ENCODE measurements at regions not wholly inside any gene's neighbourhood (a gene's known extent, or its start where the extent isn't known, plus 50 kb on each side); places are given as distances from the start of the nearest gene placed in this dataset.

DNA sequence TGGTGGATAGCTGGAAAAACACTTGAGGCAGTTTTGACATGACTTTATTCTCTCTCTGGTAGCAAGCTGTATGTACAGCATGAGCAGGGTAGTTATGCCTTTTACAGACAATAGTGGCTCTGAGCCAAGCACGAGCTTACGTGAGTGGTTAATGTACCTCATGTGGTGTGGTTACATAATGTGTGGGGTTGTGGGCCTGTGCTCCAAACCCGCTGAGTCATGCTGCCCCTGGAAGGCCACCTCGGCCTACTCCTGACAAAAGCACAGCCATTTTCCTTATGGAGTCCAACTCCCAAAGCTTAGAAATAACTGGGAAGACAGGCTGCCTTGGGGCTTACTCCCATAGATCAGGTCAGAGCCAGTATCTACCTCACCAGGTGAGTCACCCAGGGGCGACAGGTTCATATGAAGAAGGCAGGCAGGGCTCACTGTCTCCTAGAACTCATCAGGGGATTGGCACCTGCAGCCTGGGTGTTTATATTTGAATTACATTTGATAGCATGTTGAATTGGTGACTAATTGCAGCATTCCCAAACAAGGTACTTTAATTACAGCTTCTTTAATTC, 404.5 kb downstream of the ADRA2A start:
- no peaks in the 10 kb centered on the region for H3K9me3 Mint-ChIP-seq
- Histone ChIP-seq H3K4me3 (ENCODE audit: low read length in 2 of 2) (no peak overlapping the region), H3K36me3 (ENCODE audit: insufficient read depth, low read length) (no peaks in the 10 kb centered on the region), H3K27me3 (ENCODE audit: insufficient read depth, low read length) (no peaks in the 10 kb centered on the region), H3K27ac (ENCODE audit: low read depth, low read length) (no peak overlapping the region), H3K9me3 (ENCODE audit: control insufficient read depth in 1 of 2, low read length in 2 of 2) (no peaks in the 10 kb centered on the region), H3K4me1 (ENCODE audit: insufficient read depth, low read length) (no peaks in the 10 kb centered on the region)
- CTCF ChIA-PET (ENCODE audit: partially characterized antibody) = no interaction called here
- intact Hi-C loops (cut with micrococcal nuclease) = no loop called here
- POLR2A ChIA-PET (ENCODE audit: partially characterized antibody) = no interaction called here
- no peak overlapping the region for H3K27ac Mint-ChIP-seq
- H3K4me1 Mint-ChIP-seq = no peaks in the 10 kb centered on the region
- no peak overlapping the region for H3K4me3 Mint-ChIP-seq
- no peak for DNase-seq
- no peaks in the 10 kb centered on the region for H3K36me3 Mint-ChIP-seq
- peaks cover 0 to 2% of the 10 kb centered on the region in 2 donors for H3K27me3 Mint-ChIP-seq

DNA sequence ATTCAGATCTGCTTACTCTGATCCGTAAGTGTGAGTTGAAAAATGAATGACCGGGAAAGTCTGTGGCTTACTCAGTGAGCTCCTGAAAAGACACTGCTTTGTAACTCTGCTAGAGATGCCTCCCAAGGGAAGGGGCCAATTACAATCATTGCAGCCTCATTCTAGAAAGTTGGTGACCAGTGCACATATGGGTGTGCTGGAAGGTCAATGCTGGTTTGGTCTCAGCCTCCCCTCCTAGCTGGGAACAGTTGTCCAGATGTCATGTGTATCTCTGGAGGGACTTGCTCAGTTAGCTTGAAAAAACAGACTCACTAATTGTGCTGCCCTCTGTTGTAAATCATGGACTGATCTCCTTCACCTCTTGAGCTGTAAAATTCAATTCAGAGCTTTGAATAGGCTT, 405.0 kb downstream of the ADRA2A start:
- Mint-ChIP-seq H3K9me3 (no peaks in the 10 kb centered on the region), H3K36me3 (no peaks in the 10 kb centered on the region), H3K27me3 (peaks cover 2% of the 10 kb centered on the region in 2 donors), H3K4me1 (no peaks in the 10 kb centered on the region), H3K4me3 (no peak overlapping the region), H3K27ac (no peak overlapping the region)
- Histone ChIP-seq H3K9me3 (ENCODE audit: control insufficient read depth in 1 of 2, low read length in 2 of 2) (no peaks in the 10 kb centered on the region), H3K4me3 (ENCODE audit: low read length in 2 of 2) (no peak overlapping the region), H3K27me3 (ENCODE audit: insufficient read depth, low read length) (no peaks in the 10 kb centered on the region), H3K27ac (ENCODE audit: low read depth, low read length) (no peak overlapping the region), H3K36me3 (ENCODE audit: insufficient read depth, low read length) (no peaks in the 10 kb centered on the region), H3K4me1 (ENCODE audit: insufficient read depth, low read length) (no peaks in the 10 kb centered on the region)
- no peak for DNase-seq
- intact Hi-C loops (cut with micrococcal nuclease) = no loop called here
- CTCF ChIA-PET (ENCODE audit: partially characterized antibody) = no interaction called here
- POLR2A ChIA-PET (ENCODE audit: partially characterized antibody) = no interaction called here

DNA sequence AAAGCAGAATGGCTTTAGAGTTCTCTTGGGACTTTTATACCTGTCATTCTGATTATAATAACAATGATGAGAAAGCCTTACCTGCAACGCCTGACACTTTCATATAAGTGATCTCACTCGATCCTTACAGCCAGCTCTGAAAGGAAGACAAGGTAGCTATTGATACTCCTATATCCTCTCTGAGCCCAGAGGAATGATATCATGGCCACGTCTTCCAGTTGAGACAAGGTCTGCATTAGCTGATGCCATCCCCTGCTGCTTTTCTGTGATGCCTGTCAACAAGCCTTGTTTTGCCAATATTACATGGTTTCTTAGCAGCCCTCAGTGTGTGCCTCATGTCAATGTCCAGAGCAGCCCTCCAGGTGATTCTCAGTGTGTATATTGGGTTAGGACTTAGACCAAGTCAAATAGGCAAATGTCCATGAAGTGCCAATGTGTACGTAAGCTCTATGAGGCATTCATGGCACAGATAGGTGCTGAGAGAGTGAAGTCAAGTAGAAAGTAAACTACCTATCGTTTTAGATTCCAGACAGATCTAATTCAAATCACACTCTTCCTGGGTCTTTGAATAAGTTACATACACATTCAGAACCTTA, 405.9 kb downstream of the ADRA2A start:
- no peaks in the 10 kb centered on the region for H3K9me3 ChIP-seq (ENCODE audit: control insufficient read depth in 1 of 2, low read length in 2 of 2)

DNA sequence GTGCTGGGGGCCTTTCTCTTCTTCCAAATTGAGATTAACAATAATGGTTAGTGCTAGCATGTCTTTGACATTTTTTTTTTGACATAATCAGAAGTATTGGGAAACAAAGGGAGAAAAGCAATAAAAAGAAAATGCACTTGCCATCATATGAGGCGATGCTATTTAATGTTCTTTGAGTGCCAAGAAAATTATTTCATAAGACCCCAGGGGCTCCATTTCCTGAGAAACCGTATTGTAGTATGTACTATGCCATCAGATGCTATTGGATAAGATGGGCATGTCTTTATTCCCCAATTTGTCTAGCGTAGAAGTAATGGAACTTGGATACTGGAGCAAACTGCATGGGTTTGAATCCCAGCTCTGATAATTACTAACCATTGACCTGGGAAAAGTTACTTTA, 408.9 kb downstream of the ADRA2A start:
- peaks cover 0 to 2% of the 10 kb centered on the region in 2 donors for H3K27me3 Mint-ChIP-seq
- H3K9me3 Mint-ChIP-seq = peaks cover 2 to 29% (median 24%) of the 10 kb centered on the region in 8 donors
- no peaks in the 10 kb centered on the region for H3K36me3 Mint-ChIP-seq
- no peak overlapping the region for H3K4me3 ChIP-seq (ENCODE audit: low read length in 2 of 2)
- intact Hi-C loops (cut with micrococcal nuclease) = no loop called here
- CTCF ChIA-PET (ENCODE audit: partially characterized antibody) = no interaction called here
- H3K27ac ChIP-seq (ENCODE audit: low read depth, low read length) = no peak overlapping the region
- no peak for DNase-seq
- no peaks in the 10 kb centered on the region for H3K36me3 ChIP-seq (ENCODE audit: insufficient read depth, low read length)
- no peak overlapping the region for H3K4me3 Mint-ChIP-seq
- POLR2A ChIA-PET (ENCODE audit: partially characterized antibody) = no interaction called here
- H3K4me1 ChIP-seq (ENCODE audit: insufficient read depth, low read length) = no peaks in the 10 kb centered on the region
- no peak overlapping the region for H3K27ac Mint-ChIP-seq
- no peaks in the 10 kb centered on the region for H3K4me1 Mint-ChIP-seq
- H3K27me3 ChIP-seq (ENCODE audit: insufficient read depth, low read length) = no peaks in the 10 kb centered on the region
- H3K9me3 ChIP-seq (ENCODE audit: control insufficient read depth in 1 of 2, low read length in 2 of 2) = peaks cover 0 to 5% of the 10 kb centered on the region in 2 donors

More for the DNA sequence above, 405.9 kb downstream of the ADRA2A start:
- H3K4me3 Mint-ChIP-seq = no peak overlapping the region
- H3K27me3 ChIP-seq (ENCODE audit: insufficient read depth, low read length) = no peaks in the 10 kb centered on the region
- no peak overlapping the region for H3K4me3 ChIP-seq (ENCODE audit: low read length in 2 of 2)
- ChIA-PET POLR2A (ENCODE audit: partially characterized antibody) (no interaction called here), CTCF (ENCODE audit: partially characterized antibody) (no interaction called here)
- no peak for DNase-seq
- H3K36me3 ChIP-seq (ENCODE audit: insufficient read depth, low read length) = no peaks in the 10 kb centered on the region
- no peaks in the 10 kb centered on the region for H3K4me1 ChIP-seq (ENCODE audit: insufficient read depth, low read length)
- H3K27ac Mint-ChIP-seq = no peak overlapping the region
- H3K27ac ChIP-seq (ENCODE audit: low read depth, low read length) = no peak overlapping the region
- H3K4me1 Mint-ChIP-seq = no peaks in the 10 kb centered on the region
- no peaks in the 10 kb centered on the region for H3K36me3 Mint-ChIP-seq
- intact Hi-C loops (cut with micrococcal nuclease) = no loop called here
- peaks cover 2% of the 10 kb centered on the region in 2 donors for H3K27me3 Mint-ChIP-seq
- H3K9me3 Mint-ChIP-seq = peaks cover 0 to 4% (median 0%) of the 10 kb centered on the region in 8 donors

DNA sequence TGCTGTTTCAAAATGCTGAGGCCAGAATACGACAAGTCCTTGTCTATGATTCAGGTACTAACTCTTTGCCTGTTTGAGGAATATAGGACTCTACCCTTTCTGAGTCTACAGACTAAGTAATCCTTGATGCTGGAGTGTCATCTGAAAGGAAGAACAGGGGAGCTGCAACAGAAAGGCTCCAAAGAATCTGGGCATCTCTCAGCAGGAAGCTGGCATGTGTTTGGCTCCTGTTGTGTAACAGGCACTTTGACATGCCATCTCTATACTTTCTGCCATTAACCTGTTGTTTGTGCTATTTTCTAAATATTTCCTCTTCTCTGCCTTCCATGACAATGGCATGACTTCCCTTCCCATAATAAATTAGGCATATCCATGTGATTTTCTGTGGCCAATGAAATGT, 409.5 kb downstream of the ADRA2A start:
- no peaks in the 10 kb centered on the region for H3K4me1 ChIP-seq (ENCODE audit: insufficient read depth, low read length)
- intact Hi-C loops (cut with micrococcal nuclease) = no loop called here
- Mint-ChIP-seq H3K4me3 (no peak overlapping the region), H3K27ac (no peak overlapping the region), H3K27me3 (peaks cover 0 to 2% of the 10 kb centered on the region in 2 donors), H3K4me1 (no peaks in the 10 kb centered on the region), H3K36me3 (no peaks in the 10 kb centered on the region), H3K9me3 (peaks cover 2 to 33% (median 30%) of the 10 kb centered on the region in 8 donors)
- H3K4me3 ChIP-seq (ENCODE audit: low read length in 2 of 2) = no peak overlapping the region
- DNase-seq = no peak
- peaks cover 0 to 5% of the 10 kb centered on the region in 2 donors for H3K9me3 ChIP-seq (ENCODE audit: control insufficient read depth in 1 of 2, low read length in 2 of 2)
- H3K36me3 ChIP-seq (ENCODE audit: insufficient read depth, low read length) = no peaks in the 10 kb centered on the region
- POLR2A ChIA-PET (ENCODE audit: partially characterized antibody) = no interaction called here
- CTCF ChIA-PET (ENCODE audit: partially characterized antibody) = no interaction called here
- H3K27me3 ChIP-seq (ENCODE audit: insufficient read depth, low read length) = no peaks in the 10 kb centered on the region
- no peak overlapping the region for H3K27ac ChIP-seq (ENCODE audit: low read depth, low read length)

DNA sequence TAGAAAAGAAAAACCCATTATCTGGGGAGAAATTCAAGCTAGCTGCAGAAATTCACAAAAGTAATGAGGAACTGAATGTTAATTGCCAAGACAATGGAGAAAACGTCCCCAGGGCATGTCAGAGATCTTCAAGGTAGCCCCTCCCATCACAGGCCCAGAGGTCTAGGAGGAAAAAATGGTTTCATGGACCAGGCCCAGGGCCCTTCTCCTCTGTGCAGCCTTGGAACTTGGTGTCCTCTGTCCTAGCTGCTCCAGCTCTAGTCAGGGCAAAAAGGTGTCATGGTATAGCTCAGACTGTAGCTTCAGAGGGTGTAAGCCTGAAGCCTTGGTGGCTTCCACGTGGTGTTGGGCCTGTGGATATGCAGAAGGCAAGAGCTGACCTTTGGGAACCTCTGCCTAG, 411.8 kb downstream of the ADRA2A start:
- Histone ChIP-seq H3K36me3 (ENCODE audit: insufficient read depth, low read length) (no peaks in the 10 kb centered on the region), H3K9me3 (ENCODE audit: control insufficient read depth in 1 of 2, low read length in 2 of 2) (peaks cover 0 to 5% of the 10 kb centered on the region in 2 donors), H3K4me3 (ENCODE audit: low read length in 2 of 2) (no peak overlapping the region), H3K4me1 (ENCODE audit: insufficient read depth, low read length) (no peaks in the 10 kb centered on the region), H3K27ac (ENCODE audit: low read depth, low read length) (no peak overlapping the region), H3K27me3 (ENCODE audit: insufficient read depth, low read length) (no peaks in the 10 kb centered on the region)
- intact Hi-C loops (cut with micrococcal nuclease) = no loop called here
- no peak for DNase-seq
- H3K9me3 Mint-ChIP-seq = peaks cover 2 to 52% (median 45%) of the 10 kb centered on the region in 8 donors
- H3K27ac Mint-ChIP-seq = no peak overlapping the region
- H3K4me3 Mint-ChIP-seq = no peak overlapping the region
- POLR2A ChIA-PET (ENCODE audit: partially characterized antibody) = no interaction called here
- no peaks in the 10 kb centered on the region for H3K36me3 Mint-ChIP-seq
- CTCF ChIA-PET (ENCODE audit: partially characterized antibody) = no interaction called here
- no peaks in the 10 kb centered on the region for H3K4me1 Mint-ChIP-seq
- peaks cover 0 to 2% of the 10 kb centered on the region in 2 donors for H3K27me3 Mint-ChIP-seq

DNA sequence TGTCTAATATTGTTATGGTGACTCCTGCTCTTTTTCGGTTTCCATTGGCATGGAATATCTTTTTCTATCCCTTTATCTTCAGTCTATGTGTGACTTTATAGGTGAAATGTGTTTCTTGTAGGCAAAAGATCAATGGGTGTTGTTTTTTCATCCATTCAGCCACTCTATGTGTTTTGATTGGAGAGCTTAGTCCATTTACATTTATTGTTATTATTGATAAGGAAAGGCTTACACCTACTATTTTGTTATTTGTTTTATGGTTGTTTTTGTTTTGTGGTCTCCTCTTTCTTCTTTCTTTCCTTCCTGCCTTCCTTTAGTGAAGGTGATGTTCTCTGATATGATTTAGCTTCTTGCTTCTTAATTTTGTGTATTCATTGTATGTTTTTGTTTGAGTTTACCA, 414.3 kb downstream of the ADRA2A start:
- H3K36me3 ChIP-seq (ENCODE audit: insufficient read depth, low read length) = no peaks in the 10 kb centered on the region
- ChIA-PET CTCF (ENCODE audit: partially characterized antibody) (no interaction called here), POLR2A (ENCODE audit: partially characterized antibody) (no interaction called here)
- peaks cover 2 to 69% (median 45%) of the 10 kb centered on the region in 8 donors for H3K9me3 Mint-ChIP-seq
- H3K4me3 ChIP-seq (ENCODE audit: low read length in 2 of 2) = no peak overlapping the region
- H3K36me3 Mint-ChIP-seq = no peaks in the 10 kb centered on the region
- no peak for DNase-seq
- intact Hi-C loops (cut with micrococcal nuclease) = no loop called here
- H3K4me3 Mint-ChIP-seq = no peak overlapping the region
- peaks cover 0 to 5% of the 10 kb centered on the region in 2 donors for H3K9me3 ChIP-seq (ENCODE audit: control insufficient read depth in 1 of 2, low read length in 2 of 2)
- H3K27ac ChIP-seq (ENCODE audit: low read depth, low read length) = no peak overlapping the region
- H3K27me3 ChIP-seq (ENCODE audit: insufficient read depth, low read length) = no peaks in the 10 kb centered on the region
- no peaks in the 10 kb centered on the region for H3K4me1 Mint-ChIP-seq
- H3K27ac Mint-ChIP-seq = no peak overlapping the region
- H3K27me3 Mint-ChIP-seq = peaks cover 3 to 11% of the 10 kb centered on the region in 2 donors
- H3K4me1 ChIP-seq (ENCODE audit: insufficient read depth, low read length) = no peaks in the 10 kb centered on the region
